NOMO-1 treated with DMSO at 0.1 percent for 48 hours (cell line): ENCODE measurements at regions not wholly inside any gene's neighbourhood (a gene's known extent, or its start where the extent isn't known, plus 50 kb on each side); places are given as distances from the start of the nearest gene placed in this dataset.
"Not testable (repeated sequence)": the region's sequence is repeated elsewhere in the genome, so short reads cannot be mapped to it uniquely, and the experiment has no call there.

ENCODE experiments used
- DNase-seq: peaks from one replicate; lab custom pipeline; 2025; ENCODE audit not compliant: unreplicated experiment; lab: John Stamatoyannopoulos, UW

GRCh38 chr2:51846796-51847195, 814.9 kb upstream of the NRXN1 start:
- DNase-seq = no peak

- no peak for DNase-seq
Observed at GRCh38 chr2:51846018-51846417, 814.1 kb upstream of the NRXN1 start.

- DNase-seq = no peak
Observed at GRCh38 chr2:51844596-51844995, 812.7 kb upstream of the NRXN1 start.

DNA sequence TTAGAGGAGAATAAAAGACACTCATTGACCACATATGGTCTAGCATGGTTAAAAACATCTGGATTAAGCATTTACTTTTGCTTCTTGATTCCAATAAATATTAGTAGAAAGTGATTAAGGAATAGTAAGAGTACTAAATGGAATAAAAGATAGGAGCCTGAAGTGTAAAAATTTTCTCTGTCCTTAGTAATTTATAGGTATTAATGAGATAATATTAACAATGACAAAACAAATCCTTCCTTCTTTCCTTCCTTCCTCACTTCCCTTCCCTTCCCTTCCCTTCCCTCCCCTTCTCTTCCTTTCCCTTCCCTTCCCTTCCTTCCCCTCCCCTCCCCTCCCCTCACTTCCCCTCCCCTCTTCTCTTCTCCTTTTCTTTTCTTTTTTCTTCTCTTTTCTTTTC, 797.5 kb upstream of the NRXN1 start:
- DNase-seq = no peak

GRCh38 chr2:51825823-51826222, 793.9 kb upstream of the NRXN1 start:
- DNase-seq = no peak

DNA sequence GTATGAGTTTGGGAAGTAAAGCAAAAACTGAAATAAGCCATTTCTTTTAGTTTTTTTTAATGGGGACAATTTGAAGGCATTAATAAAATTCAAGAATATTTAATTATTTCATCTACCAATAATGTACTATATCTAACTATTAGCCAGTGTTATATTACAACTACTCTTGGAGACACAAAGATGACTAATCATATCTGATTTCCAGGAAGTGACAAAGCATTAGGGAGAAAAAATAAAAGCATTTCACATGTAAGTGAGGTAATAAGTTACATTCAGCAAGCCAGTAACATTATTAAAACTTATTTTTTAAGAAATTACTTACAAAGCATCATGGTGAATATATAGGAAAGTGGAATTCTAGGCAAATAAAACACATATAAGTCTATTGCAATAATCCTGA, 781.3 kb upstream of the NRXN1 start:
- no peak for DNase-seq

GRCh38 chr2:51812138-51812866, 780.4 kb upstream of the NRXN1 start:
- DNase-seq = no peak

DNA sequence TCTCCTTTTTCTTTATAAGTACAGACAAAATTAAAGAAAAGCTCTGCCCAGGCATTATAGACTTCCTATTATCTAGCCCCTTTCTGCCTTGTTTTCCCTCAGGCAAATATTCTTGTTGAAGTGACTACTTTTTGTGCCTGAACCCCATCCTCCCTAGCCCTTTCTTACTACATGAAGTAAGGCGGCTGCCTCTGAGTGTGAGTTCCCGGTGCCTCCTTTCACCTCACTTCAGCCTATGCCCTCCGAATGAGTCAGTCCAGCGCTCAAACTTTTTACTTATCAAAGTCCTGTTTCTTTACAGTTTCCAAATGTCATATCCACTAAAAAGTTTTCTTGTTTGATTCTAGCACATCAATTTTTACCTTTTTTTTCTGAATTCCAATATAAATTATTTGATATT, 778.3 kb upstream of the NRXN1 start:
- no peak for DNase-seq

GRCh38 chr2:51807229-51807628, 775.3 kb upstream of the NRXN1 start:
- DNase-seq = no peak

- no peak for DNase-seq
Observed at GRCh38 chr2:51795248-51795888, 763.4 kb upstream of the NRXN1 start.

GRCh38 chr2:51791496-51791895, 759.6 kb upstream of the NRXN1 start:
- DNase-seq = no peak

GRCh38 chr2:51790854-51791253, 758.9 kb upstream of the NRXN1 start:
- no peak for DNase-seq

- no peak for DNase-seq
Observed at GRCh38 chr2:51789918-51790317, 758.0 kb upstream of the NRXN1 start.

- DNase-seq = no peak
Observed at GRCh38 chr2:51782921-51783765, 751.2 kb upstream of the NRXN1 start.

DNA sequence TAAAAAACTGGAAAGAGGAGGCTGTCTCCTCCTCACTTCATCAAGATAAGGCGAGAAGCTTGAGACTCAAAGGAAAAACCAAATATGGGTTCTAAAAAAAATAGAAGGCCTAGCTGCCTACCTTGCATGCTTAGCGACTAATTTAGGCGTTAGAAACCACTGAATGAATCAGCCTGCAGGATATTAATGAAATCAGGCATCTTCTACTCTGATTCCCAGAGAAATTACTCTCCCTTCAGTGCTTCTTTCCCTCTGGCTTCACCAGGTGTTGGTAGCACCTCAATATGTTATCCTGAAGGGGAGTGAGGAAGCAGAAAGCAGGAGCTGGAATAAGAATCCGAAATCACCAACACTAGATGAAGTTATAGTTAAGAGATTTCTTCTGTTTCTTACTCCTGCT, 749.8 kb upstream of the NRXN1 start:
- no peak for DNase-seq

- DNase-seq = no peak
Observed at GRCh38 chr2:51780353-51780752, 748.4 kb upstream of the NRXN1 start.

GRCh38 chr2:51779723-51780122, 747.8 kb upstream of the NRXN1 start:
- not testable (repeated sequence) for DNase-seq

GRCh38 chr2:51778806-51779205, 746.9 kb upstream of the NRXN1 start:
- DNase-seq = no peak

GRCh38 chr2:51774606-51775005, 742.7 kb upstream of the NRXN1 start:
- DNase-seq = not testable (repeated sequence)

DNA sequence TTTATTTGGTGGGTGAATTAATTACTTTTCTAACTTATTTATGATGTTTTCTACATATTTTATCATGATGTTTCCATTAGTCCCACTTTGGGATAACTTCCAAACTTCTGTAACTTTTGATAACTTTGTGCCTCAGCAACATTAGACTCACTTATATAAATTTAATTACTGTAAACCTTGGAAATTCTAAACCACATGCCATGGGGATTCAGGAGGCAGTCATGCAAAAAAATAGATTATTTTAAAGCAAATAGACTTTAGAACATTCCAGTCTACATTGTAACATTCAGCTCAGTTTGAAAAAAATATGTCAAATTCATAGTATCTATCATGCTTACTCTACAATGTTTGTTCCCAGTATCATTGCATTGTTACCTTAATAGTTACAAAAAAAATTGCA, 728.5 kb upstream of the NRXN1 start:
- no peak for DNase-seq

DNA sequence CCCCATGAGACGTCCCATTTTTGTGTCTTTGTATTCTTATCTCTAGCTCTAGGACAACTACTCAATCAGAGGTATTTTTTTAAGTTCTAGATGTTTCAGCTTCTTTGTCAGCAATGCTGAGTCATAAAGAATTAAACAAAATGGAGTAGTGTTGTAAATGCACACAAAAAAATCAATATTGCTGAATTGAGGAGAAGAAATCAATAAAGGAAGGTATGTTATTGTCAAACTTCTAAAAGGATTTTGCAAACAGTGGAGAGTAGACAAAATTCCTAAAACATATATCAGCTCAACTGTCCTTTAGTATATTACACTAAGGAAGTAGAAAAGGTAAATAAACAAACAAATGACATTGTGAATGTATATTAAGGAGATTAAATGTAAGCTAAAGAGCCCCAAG, 726.1 kb upstream of the NRXN1 start:
- no peak for DNase-seq

GRCh38 chr2:51734115-51734514, 702.2 kb upstream of the NRXN1 start:
- peak; percentile 85 for DNase-seq
